MM.1S (cell line): ENCODE measurements at regions not wholly inside any gene's neighbourhood (a gene's known extent, or its start where the extent isn't known, plus 50 kb on each side); places are given as distances from the start of the nearest gene placed in this dataset.
A peak's percentile ranks its signal among the peaks of the same experiment; 100 is the strongest.

Experiments
- DNase-seq: peaks from one replicate; pipeline ENCODE4 v3.0.0-alpha.2; 2015
- H2AFZ ChIP-seq: fragments of 300-600 bp; sonication (generic); 2 replicates; pipeline ENCODE4 v1.6.0; 2016; ENCODE audit warnings: antibody characterized with exemption, low read length
- H3F3A ChIP-seq: fragments of 300-600 bp; sonication (generic); 2 replicates; pipeline ENCODE4 v1.6.1; 2016; ENCODE audit warnings: mild to moderate bottlenecking, antibody characterized with exemption, low read length, moderate library complexity, mixed read lengths; ENCODE audit not compliant: insufficient read depth
- H3K27ac ChIP-seq: fragments of 300-600 bp; sonication (generic); 2 replicates; pipeline ENCODE4 v1.5.1; 2016; ENCODE audit warnings: mild to moderate bottlenecking, low read length
- H3K27me3 ChIP-seq: fragments of 300-600 bp; sonication (generic); replicated peaks from 2 replicates; pipeline ENCODE4 v1.6.0; 2016; ENCODE audit warnings: low read length; ENCODE audit not compliant: insufficient read depth
- H3K36me3 ChIP-seq: fragments of 300-600 bp; sonication (generic); replicated peaks from 2 replicates; pipeline ENCODE4 v1.6.1; 2016; ENCODE audit warnings: mild to moderate bottlenecking, low read length, mixed read lengths; ENCODE audit not compliant: insufficient read depth
- H3K4me1 ChIP-seq: fragments of 300-600 bp; sonication (generic); 2 replicates; pipeline ENCODE4 v1.6.1; 2016; ENCODE audit warnings: low read length, mixed read lengths
- H3K4me2 ChIP-seq: fragments of 300-600 bp; sonication (generic); 2 replicates; pipeline ENCODE4 v1.6.0; 2016; ENCODE audit warnings: low read depth, low read length
- H3K4me3 ChIP-seq: fragments of 300-600 bp; sonication (generic); 2 replicates; pipeline ENCODE4 v1.5.1; 2016; ENCODE audit warnings: low read length, mixed read lengths
- H3K79me2 ChIP-seq: fragments of 300-600 bp; sonication (generic); 2 replicates; pipeline ENCODE4 v1.6.1; 2016; ENCODE audit warnings: mixed run types, low read length, mixed read lengths
- H3K9ac ChIP-seq: fragments of 300-600 bp; sonication (generic); 2 replicates; pipeline ENCODE4 v1.6.1; 2016; ENCODE audit warnings: low read length, mixed read lengths
- H3K9me2 ChIP-seq: fragments of 300-600 bp; sonication (generic); replicated peaks from 2 replicates; pipeline ENCODE4 v1.6.1; 2016; ENCODE audit warnings: mild to moderate bottlenecking, low read length, mixed read lengths; ENCODE audit not compliant: insufficient read depth
- H3K9me3 ChIP-seq: fragments of 300-600 bp; sonication (generic); replicated peaks from 2 replicates; pipeline ENCODE4 v1.6.1; 2016; ENCODE audit warnings: mild to moderate bottlenecking, low read length, mixed read lengths; ENCODE audit not compliant: insufficient read depth
- H4K20me1 ChIP-seq: fragments of 300-600 bp; sonication (generic); 2 replicates; pipeline ENCODE4 v1.6.1; 2016; ENCODE audit warnings: mild to moderate bottlenecking, low read length, moderate library complexity, mixed read lengths; ENCODE audit not compliant: insufficient read depth
- EZH2 ChIP-seq: fragments of 300-600 bp; sonication (generic); optimal IDR thresholded peaks from 2 replicates; pipeline ENCODE3; 2017; ENCODE audit warnings: low read depth, mild to moderate bottlenecking, antibody characterized with exemption, low read length, mixed read lengths
- EZH2phosphoT487 ChIP-seq: fragments of 300-600 bp; sonication (generic); IDR thresholded peaks from 2 replicates; pipeline ENCODE4 v1.6.1; 2018; ENCODE audit warnings: antibody characterized with exemption, low read length
- TF ChIP-seq, protein P1 (sequence below): fragments of 300-600 bp; sonication (generic); IDR thresholded peaks from 2 replicates; pipeline ENCODE4 v1.5.1; 2016; ENCODE audit warnings: antibody characterized with exemption, low read length, mixed read lengths

DNA sequence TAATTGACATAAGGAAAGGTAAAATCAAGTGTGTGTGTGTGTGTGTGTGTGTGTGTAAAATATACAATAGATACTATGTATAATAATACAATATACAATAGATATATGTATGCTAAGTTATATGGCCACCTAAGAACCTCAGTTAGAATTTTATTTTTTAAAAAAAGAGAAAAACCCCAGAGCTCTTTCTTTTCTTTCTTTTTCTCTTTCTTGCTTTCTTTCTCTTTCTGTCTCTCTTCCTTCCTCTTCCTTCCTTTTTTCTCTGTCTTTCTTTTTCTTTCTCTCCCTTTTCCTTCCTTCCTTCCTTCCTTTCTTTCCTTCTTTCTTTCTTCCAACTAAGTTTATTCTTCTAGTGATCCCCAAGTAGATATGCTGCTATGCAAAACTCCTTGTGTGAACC lies 64.6 kb upstream of the FN1 start:
- Histone ChIP-seq H3K79me2 (no peaks in the 10 kb centered on the region), H3F3A (no peaks in the 10 kb centered on the region), H3K27me3 (no peaks in the 10 kb centered on the region), H3K4me3 (no peak overlapping the region), H4K20me1 (no peaks in the 10 kb centered on the region), H2AFZ (no peak overlapping the region), H3K9ac (no peak overlapping the region), H3K9me3 (no peaks in the 10 kb centered on the region), H3K4me2 (0 out of 2 replicates have a peak overlapping the region, but pooled peaks have one; percentile 10), H3K27ac (no peak overlapping the region; the same call in 1 of the 2 replicates), H3K9me2 (no peaks in the 10 kb centered on the region), H3K36me3 (no peaks in the 10 kb centered on the region), H3K4me1 (peaks cover 8% of the 10 kb centered on the region)
- TF ChIP-seq EZH2: no peak
- TF ChIP-seq EZH2phosphoT487: no peak
- TF ChIP-seq, protein P1, sequence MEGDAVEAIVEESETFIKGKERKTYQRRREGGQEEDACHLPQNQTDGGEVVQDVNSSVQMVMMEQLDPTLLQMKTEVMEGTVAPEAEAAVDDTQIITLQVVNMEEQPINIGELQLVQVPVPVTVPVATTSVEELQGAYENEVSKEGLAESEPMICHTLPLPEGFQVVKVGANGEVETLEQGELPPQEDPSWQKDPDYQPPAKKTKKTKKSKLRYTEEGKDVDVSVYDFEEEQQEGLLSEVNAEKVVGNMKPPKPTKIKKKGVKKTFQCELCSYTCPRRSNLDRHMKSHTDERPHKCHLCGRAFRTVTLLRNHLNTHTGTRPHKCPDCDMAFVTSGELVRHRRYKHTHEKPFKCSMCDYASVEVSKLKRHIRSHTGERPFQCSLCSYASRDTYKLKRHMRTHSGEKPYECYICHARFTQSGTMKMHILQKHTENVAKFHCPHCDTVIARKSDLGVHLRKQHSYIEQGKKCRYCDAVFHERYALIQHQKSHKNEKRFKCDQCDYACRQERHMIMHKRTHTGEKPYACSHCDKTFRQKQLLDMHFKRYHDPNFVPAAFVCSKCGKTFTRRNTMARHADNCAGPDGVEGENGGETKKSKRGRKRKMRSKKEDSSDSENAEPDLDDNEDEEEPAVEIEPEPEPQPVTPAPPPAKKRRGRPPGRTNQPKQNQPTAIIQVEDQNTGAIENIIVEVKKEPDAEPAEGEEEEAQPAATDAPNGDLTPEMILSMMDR: no peak
- DNase-seq: no peak

DNA sequence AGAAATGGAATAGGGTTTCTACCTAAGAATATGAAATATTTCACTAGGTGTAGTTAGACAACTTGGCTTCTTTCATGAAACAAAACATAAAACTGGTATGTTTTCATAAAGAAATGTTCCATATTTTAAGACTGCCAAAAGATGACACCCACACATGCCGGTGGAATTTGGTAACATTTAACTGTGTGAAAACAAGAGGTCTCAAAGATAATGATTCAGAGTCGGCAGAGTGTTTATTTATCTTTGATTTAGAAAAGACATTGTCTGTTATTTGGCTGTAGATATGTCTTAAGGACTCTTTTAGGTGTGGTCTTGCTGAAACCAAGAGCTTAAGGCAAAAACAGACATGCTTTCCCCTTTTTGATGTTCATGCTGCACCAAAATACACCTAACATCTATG lies 63.5 kb upstream of the FN1 start:
- Histone ChIP-seq H3K27me3 (no peaks in the 10 kb centered on the region), H3K79me2 (no peaks in the 10 kb centered on the region), H3F3A (no peaks in the 10 kb centered on the region), H4K20me1 (no peaks in the 10 kb centered on the region), H2AFZ (no peak overlapping the region), H3K27ac (no peak overlapping the region), H3K4me2 (no peak overlapping the region), H3K9me3 (no peaks in the 10 kb centered on the region), H3K4me3 (no peak overlapping the region), H3K36me3 (no peaks in the 10 kb centered on the region), H3K9me2 (no peaks in the 10 kb centered on the region), H3K9ac (no peak overlapping the region), H3K4me1 (peaks cover 8% of the 10 kb centered on the region)
- no peak for TF ChIP-seq EZH2phosphoT487
- no peak for TF ChIP-seq EZH2
- TF ChIP-seq, protein P1: no peak
- no peak for DNase-seq

DNA sequence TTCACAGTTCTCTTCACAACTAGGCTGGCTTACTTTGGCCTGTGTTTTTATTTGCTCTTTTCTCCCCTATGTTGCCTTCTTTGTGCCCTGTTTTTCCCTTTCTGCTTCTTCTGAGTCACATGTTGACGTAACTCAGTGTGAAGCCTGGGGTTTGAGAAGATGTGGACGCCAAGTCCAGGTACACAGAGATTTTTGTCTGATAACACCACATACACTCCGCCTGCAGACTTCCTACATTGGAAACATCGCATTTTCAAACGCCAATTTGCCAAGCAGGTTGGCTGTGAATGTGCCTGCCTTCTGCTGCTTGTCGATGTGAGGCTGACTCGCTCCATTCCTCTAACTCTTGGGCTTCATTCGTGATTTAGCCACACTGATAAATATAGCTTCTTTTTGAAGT lies 62.6 kb upstream of the FN1 start:
- no peak overlapping the region for H3K9ac ChIP-seq
- DNase-seq: no peak
- H3K4me1 ChIP-seq: peaks cover 8% of the 10 kb centered on the region
- no peak overlapping the region for H3K4me3 ChIP-seq
- no peak overlapping the region for H2AFZ ChIP-seq
- no peak overlapping the region for H3K4me2 ChIP-seq
- H3K27ac ChIP-seq: no peak overlapping the region
- H3K9me2 ChIP-seq: no peaks in the 10 kb centered on the region
- H3K27me3 ChIP-seq: no peaks in the 10 kb centered on the region
- TF ChIP-seq, protein P1: no peak
- no peak for TF ChIP-seq EZH2
- TF ChIP-seq EZH2phosphoT487: no peak
- no peaks in the 10 kb centered on the region for H4K20me1 ChIP-seq
- no peaks in the 10 kb centered on the region for H3K79me2 ChIP-seq
- no peaks in the 10 kb centered on the region for H3K36me3 ChIP-seq
- H3F3A ChIP-seq: no peaks in the 10 kb centered on the region
- H3K9me3 ChIP-seq: no peaks in the 10 kb centered on the region
